ENCODE measurements at regions not wholly inside any gene's neighbourhood (a gene's known extent, or its start where the extent isn't known, plus 50 kb on each side); places are given as distances from the start of the nearest gene placed in this dataset.

GRCh38 chr11:107176148-107177105 is 158.2 kb upstream of the GUCY1A2 start:
- no peaks in the 10 kb centered on the region for H3K36me3 ChIP-seq
- intact Hi-C loops (cut with DNase I): no loop called here
- WGBS (ENCODE audit: insufficient coverage, low coverage, low lambda C conversion rate, missing lambda C conversion rate): 93% methylated on average over 19 of the region's 37 CpGs

GRCh38 chr11:107174856-107175255 is 156.6 kb upstream of the GUCY1A2 start:
- no peaks in the 10 kb centered on the region for H3K9me3 ChIP-seq
- ATAC-seq (no peak), DNase-seq (no peak)
- no peaks in the 10 kb centered on the region for H3K27me3 ChIP-seq
- H3K27ac ChIP-seq: no peak overlapping the region
- intact Hi-C loops (cut with DNase I): no loop called here
- TF ChIP-seq POLR2A (IDR thresholded peaks at IDR 0.05) (no peak), CTCF (IDR thresholded peaks at IDR 0.05) (no peak)
- H3K4me3 ChIP-seq: no peak overlapping the region
- WGBS (ENCODE audit: insufficient coverage, low coverage, low lambda C conversion rate, missing lambda C conversion rate): 92% methylated on average over 5 of the region's 5 CpGs
- no peaks in the 10 kb centered on the region for H3K4me1 ChIP-seq
- no peaks in the 10 kb centered on the region for H3K36me3 ChIP-seq

More at GRCh38 chr11:107176148-107177105, 158.2 kb upstream of the GUCY1A2 start:
- TF ChIP-seq POLR2A (IDR thresholded peaks at IDR 0.05) (no peak), CTCF (IDR thresholded peaks at IDR 0.05) (no peak)
- H3K4me1 ChIP-seq: no peaks in the 10 kb centered on the region
- H3K9me3 ChIP-seq: no peaks in the 10 kb centered on the region
- DNase-seq (no peak), ATAC-seq (no peak)
- H3K27me3 ChIP-seq: no peaks in the 10 kb centered on the region
- H3K4me3 ChIP-seq: no peak overlapping the region
- H3K27ac ChIP-seq: no peak overlapping the region

- Histone ChIP-seq H3K9me3 (no peaks in the 10 kb centered on the region), H3K27ac (no peak overlapping the region), H3K4me3 (no peak overlapping the region), H3K4me1 (no peaks in the 10 kb centered on the region), H3K27me3 (no peaks in the 10 kb centered on the region), H3K36me3 (no peaks in the 10 kb centered on the region)
- DNase-seq: no peak
- intact Hi-C loops (cut with DNase I): no loop called here
- 57% methylated on average over 2 of the region's 2 CpGs for WGBS (ENCODE audit: insufficient coverage, low coverage, low lambda C conversion rate, missing lambda C conversion rate)
- no peak for TF ChIP-seq CTCF (IDR thresholded peaks at IDR 0.05)
- no peak for ATAC-seq
These were observed 154.7 kb upstream of the GUCY1A2 start for GRCh38 chr11:107172996-107173395.

- H3K36me3 ChIP-seq: no peaks in the 10 kb centered on the region
- WGBS (ENCODE audit: insufficient coverage, low coverage, low lambda C conversion rate, missing lambda C conversion rate): 0% methylated on average over 1 of the region's 1 CpG
These were observed 139.5 kb upstream of the GUCY1A2 start for GRCh38 chr11:107157809-107158187.

More at GRCh38 chr11:107157809-107158187, 139.5 kb upstream of the GUCY1A2 start:
- ATAC-seq (peak; percentile 67 to 84 (median 81)), DNase-seq (no peak)
- intact Hi-C loops (cut with DNase I): no loop called here
- TF ChIP-seq POLR2A (IDR thresholded peaks at IDR 0.05): no peak
- no peak for TF ChIP-seq CTCF (IDR thresholded peaks at IDR 0.05)
- peaks cover 0 to 31% (median 7%) of the 10 kb centered on the region in 4 donors for H3K4me1 ChIP-seq
- no peaks in the 10 kb centered on the region for H3K9me3 ChIP-seq
- H3K4me3 ChIP-seq: no peak overlapping the region
- peak overlapping the region in 2 of 3 donors; percentile 12 to 26 for H3K27ac ChIP-seq
- H3K27me3 ChIP-seq: no peaks in the 10 kb centered on the region
